ENCODE measurements at regions not wholly inside any gene's neighbourhood (a gene's known extent, or its start where the extent isn't known, plus 50 kb on each side); places are given as distances from the start of the nearest gene placed in this dataset.
"Not testable (repeated sequence)": the region's sequence is repeated elsewhere in the genome, so short reads cannot be mapped to it uniquely, and the experiment has no call there.

DNA sequence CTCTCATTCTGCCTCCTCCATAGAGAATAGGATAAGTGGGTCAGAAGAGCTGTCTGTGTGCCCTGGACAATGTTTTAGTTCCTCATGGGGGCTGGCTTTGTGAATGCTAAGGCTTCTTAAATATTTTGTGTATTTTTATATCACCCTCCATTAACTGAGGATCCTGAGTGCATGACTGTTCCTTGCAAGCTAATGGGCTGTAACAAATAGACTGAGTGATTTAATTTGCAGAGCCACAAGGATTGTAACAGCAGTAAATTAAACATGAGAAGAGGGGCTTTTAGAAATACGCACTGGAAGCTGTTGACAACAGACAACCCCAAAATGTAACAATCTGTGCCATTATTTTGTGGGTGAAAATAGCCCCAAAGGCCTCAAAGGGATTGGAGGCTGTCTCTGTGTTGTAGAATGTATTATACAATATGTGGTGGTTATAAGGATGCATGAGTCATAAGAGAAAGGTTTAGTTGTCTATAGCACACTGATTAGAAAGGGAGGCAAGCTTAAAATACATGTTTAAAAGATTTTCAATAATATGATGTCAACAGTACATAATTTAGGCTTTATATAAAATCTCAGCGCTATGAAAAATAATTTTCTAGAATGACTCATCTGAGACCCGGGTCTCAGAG lies 152.7 kb upstream of the ACTBL2 start:
- no peak for DNase-seq (ENCODE audit: low read depth, low spot score)

DNA sequence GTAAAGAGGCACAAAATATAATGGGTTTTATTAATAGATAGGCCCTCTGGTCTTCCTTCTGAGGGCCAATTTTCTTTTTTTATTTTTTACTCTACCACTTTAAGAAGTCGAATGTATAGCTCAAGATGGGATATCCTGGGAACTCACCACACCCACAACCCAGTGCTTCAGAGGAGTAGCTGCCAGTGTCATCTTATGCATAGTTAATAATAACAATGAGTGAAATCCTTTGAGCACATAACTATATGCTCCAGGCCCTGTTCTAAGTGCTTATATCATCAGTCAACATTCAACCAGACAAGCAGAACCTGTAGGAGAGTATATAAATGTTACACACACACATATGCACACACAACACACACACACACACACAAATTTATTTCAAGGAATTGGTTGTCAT lies 150.3 kb upstream of the ACTBL2 start:
- no peak for DNase-seq (ENCODE audit: low read depth, low spot score)

DNA sequence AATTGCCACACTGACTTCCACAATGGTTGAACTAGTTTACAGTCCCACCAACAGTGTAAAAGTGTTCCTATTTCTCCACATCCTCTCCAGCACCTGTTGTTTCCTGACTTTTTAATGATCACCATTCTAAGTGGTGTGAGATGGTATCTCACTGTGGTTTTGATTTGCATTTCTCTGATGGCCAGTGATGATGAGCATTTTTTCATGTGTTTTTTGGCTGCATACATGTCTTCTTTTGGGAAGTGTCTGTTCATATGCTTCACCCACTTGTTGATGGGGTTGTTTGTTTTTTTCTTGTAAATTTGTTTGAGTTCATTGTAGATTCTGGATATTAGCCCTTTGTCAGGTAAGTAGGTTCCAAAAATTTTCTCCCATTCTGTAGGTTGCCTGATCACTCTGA lies 148.5 kb upstream of the ACTBL2 start:
- DNase-seq (ENCODE audit: low read depth, low spot score): not testable (repeated sequence)

DNA sequence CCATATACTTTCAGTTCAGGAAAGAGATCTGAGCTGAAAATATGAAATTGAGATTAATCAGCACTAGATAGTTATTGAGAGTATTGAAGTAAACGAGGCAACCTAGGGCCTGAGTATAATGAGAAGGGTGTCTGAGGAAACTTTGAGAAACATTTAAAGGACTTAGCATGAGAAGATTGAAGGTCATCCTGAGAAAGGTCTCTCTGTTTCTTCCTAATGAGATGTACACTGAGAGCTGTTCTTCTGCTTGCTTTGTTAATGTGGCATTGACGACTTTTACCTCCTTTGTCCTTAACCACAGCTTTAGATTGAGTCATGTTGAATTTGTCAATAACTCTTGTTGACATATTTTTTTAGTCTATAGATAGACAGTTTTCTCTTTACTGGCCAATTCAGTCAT lies 145.1 kb upstream of the ACTBL2 start:
- DNase-seq (ENCODE audit: low read depth, low spot score): no peak

DNA sequence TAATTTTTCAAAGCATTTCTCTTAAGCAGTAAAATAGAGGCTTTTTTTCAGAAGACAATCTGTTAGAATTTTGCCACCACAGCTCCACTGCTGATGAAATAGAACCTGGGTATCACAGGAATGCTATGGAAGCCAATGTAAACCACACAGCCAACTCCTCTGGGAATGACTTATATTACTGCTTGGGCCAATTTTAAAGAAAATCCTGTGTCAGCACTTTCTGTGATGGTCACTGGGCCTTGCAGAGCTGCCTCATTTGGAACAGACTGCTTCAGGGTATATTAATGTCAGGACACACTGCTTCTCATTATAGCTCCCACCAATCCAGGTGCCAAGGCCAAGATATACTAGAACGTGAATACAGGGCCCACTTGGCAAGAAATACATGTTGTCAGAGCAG lies 144.1 kb upstream of the ACTBL2 start:
- DNase-seq (ENCODE audit: low read depth, low spot score): no peak

DNA sequence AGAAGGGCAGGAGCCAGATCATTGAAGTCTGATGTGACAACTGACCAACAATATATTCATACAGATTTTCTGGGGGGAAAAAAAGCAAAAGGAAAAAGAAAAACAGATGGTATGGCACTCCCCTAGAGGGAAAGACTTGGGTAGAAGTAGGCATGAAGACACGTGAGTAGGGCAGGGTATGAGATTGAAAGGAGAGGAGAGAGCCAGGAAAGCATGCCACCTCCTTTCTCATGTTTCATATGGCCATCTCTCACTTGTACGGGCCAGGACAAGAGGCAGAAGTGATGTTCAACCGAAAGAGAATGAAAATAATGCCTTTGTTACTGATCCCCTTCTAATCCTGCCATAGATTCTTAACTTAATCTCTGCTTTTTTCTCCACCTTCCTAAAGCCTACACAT lies 139.0 kb upstream of the ACTBL2 start:
- no peak for DNase-seq (ENCODE audit: low read depth, low spot score)

DNA sequence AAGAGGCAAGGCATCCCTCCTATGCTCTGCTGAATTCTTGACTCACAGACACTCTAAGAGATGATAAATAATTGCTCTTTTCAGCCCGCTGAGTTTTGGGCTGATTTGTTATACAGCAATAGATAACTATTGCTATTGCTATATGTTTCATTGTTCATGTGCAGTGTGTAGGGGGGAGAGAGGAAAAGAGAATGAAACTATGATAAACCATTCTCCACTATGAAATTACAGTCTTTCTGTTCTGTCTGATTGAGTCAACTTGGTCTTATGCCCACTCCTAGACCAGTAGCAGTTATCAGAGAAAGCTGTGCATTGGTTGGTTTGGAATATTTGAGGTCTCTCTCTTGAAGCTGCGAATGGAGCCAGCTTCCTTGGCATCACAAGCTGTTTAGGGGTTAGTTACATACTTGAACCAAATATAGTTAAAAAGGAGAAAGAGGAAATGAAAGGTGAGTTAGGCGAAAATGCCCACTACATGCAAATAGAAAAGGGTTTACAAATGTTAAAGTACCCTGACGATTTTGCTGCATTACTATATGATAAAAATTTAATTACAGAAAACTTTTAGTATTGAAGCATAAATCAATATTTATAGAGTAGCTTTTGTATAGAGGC lies 136.3 kb upstream of the ACTBL2 start:
- DNase-seq (ENCODE audit: low read depth, low spot score): no peak

DNA sequence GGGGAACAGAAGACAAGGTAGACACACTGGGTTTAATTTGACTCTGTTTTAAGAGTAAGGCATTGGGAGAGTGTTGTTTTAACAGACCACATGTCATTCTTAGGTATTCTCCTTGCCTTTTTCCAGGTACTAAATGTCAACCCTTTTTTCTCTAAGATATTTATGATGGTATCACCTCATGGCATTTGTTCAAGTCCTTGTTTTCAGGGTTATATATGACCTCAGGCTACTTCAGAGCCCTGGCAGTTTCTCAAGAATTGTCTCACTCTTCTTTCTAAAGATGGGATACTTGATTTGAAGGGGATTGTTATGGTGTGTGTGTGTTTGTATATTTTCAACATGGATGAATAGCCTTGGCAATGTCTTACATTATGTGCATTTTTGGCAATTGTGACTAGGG lies 131.1 kb upstream of the ACTBL2 start:
- no peak for DNase-seq (ENCODE audit: low read depth, low spot score)

DNA sequence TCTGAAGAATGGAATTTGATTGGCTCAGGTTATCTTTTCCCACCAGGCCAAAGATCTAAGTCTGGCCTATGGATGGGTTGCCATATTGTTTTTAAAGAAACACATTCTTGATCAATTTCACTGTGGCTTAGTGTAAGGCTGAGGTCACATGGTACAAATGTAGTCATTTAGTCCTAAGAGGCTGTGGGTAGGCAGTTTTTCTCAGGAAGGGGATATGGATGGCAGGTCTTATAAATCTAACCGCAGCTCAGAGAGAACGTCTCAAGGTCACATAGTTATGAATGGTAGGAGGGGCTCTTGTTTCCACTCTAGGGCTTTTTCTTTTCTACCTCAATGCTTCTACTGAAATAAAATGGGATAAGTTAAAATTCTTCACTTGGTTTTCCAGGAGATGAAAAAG lies 128.6 kb upstream of the ACTBL2 start:
- no peak for DNase-seq (ENCODE audit: low read depth, low spot score)

DNA sequence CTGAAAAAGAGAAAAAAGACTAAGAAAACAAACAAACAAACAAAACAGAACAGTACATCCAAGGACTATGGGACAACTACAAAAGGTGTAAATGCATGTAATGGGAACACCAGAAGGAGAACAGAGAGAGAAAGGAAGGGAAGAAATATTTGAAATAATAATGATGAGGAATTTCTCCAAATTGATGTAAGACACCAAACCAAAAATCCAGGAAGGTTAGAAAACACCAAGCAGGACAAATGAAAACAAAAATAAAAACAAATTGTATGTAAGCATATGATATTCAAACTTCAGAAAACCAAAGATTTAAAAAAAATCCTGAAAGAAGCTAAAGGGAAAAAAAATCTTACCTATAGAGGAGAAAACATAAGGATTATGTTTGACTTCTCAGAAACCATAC lies 125.9 kb upstream of the ACTBL2 start:
- no peak for DNase-seq (ENCODE audit: low read depth, low spot score)

DNA sequence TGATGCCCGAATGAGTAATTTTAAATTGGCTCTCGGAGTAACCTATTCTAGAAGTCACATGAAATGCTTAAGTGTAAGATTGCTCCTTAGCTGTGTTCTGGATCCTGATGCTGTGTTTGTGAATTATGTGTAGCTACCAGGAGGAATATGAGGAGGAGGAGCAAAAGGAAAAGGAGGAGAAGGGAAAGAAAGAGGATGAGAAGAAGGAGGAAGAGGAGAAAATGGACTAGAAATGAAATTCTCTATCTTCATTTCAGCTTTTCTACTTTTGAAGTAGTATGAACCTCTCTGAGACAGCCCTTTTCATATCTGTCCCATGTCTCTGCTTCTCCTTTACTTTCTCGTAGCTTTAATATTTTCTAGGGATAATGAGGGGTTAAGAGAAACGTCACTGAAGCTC lies 119.4 kb upstream of the ACTBL2 start:
- no peak for DNase-seq (ENCODE audit: low read depth, low spot score)

DNA sequence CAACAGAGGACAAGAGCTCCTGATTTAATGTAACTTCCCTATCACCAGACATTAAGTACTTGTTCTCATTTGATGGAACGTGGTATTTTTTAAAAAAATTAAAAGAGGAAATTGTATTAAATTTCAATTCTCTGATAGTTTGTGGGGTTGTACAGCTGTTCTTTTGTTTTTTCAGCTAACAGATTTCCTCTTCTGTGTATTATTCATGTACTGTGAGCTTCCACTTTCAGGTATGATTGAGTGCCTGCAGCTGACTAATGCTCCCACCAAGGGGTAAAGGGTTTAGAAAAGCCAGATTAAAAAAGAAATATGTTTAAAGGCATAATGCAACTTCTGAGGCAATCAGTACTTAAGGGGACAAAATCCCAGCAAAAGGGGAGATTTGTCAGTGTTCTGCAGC lies 117.7 kb upstream of the ACTBL2 start:
- DNase-seq (ENCODE audit: low read depth, low spot score): no peak

DNA sequence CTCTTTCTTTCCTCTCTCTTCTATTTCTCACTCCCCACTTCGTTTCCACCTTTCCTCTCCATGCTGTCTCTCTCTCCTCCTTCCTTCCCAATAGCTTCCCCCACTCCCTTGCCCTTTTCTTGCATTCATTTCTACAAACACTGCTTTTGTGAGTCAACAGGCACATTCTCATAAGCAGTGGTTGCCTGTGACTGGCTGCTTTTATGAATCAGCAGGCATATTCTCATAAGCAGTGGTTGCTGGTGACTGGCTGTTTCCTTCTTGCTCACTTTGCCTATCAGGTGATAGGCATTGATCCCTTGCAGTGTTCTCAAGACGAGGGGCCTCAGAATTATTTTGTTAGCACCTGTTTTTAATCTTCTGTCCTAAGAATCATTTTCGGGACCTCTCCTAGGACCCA lies 116.1 kb upstream of the ACTBL2 start:
- DNase-seq (ENCODE audit: low read depth, low spot score): no peak

DNA sequence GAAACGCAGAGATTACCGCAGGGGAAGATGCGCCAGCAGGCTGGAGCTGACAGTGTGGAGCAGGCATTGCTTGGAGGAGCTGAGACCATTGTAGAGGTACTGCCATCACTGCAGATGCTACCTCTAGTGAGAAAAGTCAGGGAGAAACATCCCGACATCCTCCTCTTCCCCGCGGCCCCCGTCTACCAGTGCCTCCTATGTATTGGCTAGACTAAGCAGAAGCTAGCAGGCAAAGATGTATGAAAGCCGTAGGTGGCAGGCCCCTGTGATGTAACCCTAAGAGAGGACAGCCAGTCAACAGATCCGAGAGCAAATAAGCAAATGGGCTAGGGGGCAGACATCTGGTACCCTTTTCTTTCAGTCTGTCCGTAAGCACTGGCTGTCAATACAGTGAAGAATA lies 115.5 kb upstream of the ACTBL2 start:
- DNase-seq (ENCODE audit: low read depth, low spot score): no peak

DNA sequence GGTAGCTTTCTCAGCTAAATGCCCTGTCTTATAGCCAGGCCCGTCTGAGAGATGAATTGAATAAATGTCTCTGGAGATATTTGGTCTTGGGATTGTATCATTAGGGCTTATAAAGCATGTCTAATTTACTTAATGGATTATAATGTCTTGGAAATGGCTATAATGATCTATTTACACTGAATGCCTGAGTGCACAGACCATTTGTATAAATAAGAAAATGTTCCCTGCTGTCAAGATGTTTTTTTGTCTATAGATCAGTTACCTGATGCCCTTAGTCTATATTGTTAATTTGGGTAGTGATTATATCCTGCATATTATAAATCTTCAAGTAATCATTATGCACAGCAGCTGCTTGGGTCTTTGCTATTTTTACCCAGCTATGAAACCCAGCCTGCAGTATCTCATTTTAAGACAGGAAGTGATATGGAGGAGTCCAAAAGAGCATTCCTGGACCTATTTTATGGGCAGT lies 112.9 kb upstream of the ACTBL2 start:
- no peak for DNase-seq (ENCODE audit: low read depth, low spot score)

DNA sequence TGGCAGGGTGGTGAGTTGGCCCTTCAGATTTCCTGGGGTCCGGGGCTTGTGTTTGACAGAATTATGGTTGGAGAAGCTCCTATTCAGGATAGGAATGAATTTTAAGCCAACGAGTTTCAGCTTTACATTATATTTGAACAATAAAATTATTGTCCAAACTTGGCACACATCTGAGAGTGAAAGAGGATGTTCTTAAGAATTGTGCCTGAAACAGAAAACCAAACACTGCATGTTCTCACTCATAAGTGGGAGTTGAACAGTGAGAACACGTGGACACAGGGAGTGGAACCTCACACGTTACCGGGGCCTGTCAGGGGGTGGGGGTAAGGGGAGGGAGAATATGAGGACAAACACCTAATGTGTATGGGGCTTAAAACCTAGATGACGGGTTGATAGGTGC lies 111.8 kb upstream of the ACTBL2 start:
- DNase-seq (ENCODE audit: low read depth, low spot score): no peak

DNA sequence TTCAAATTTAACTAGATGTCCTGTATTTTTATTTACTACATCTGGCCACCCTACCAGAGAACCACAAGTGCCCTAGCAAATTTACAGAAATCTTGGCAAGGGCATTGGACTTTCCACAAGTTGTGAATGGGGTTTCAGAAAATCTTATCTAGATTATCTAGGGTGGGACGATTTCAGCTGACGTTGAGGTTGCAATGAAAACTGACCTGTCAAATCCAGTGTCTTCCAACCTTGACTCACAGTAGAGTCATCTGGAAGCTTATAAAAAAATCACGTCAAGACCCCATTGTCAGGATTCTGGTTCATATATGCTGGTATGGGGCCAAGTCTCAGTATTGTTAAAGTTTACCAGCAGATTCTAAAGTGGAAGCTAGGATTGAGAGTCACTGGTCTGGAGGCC lies 109.6 kb upstream of the ACTBL2 start:
- DNase-seq (ENCODE audit: low read depth, low spot score): no peak

DNA sequence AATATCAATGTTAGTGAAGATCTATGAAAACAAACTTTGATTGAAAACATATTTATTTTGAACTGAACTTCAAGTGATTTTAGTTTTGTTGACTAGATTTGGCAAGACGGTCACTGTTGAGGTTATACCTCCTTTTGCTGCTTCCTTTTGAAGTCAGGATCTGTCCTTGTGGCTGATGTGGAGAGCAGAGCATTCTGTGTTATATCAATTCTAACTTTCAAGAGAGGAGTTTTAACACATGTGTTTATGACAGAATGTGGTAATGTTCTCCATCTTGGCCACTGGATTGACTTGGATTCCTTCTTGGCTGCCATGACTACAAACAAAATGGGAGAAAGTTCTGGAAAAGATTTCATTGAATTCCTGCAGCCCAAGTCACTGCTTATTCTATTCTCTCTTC lies 104.0 kb upstream of the ACTBL2 start:
- no peak for DNase-seq (ENCODE audit: low read depth, low spot score)

DNA sequence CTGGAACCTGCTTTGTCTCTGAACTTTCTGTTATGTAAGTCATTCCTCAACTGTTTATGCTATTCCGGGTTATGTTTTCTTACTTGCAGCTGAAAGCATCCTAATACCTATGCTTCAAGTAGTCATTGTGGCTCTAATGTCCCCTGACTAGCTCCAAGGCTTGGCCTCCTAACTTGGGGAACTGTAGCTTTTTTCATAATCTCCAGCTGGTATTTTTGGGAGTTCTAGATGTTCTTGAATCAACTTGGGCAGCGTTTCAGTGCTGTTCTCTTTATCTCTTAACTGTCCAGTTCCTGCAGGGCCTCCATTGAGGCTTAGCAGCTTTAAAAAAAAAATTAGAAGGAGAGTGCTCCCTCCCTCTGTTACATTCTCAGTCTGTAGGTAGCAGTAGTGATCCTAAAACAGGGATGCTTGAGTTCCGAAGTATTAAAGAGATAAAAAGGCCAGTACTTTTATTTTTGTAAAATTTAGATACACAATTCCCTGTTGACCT lies 100.0 kb upstream of the ACTBL2 start:
- DNase-seq (ENCODE audit: low read depth, low spot score): no peak

DNA sequence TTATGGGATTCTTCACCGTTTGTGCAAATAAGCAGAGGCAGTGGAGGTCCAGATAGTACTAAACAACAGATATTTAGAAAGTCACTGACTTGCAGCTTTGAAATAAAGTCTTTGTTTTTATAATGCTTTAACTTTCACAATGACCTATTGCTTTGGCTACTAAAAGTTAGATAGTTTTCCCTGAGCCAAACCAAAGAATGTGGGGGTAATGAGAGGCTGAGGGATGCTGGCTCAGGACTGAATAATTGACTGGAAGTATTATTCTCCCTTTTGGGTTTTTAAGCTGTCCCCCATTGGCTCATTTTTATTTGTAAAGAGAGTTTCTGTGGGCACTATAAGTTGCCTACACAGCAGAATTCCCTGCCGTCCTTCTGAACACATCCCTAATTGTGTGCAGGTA lies 99.2 kb upstream of the ACTBL2 start:
- no peak for DNase-seq (ENCODE audit: low read depth, low spot score)

DNA sequence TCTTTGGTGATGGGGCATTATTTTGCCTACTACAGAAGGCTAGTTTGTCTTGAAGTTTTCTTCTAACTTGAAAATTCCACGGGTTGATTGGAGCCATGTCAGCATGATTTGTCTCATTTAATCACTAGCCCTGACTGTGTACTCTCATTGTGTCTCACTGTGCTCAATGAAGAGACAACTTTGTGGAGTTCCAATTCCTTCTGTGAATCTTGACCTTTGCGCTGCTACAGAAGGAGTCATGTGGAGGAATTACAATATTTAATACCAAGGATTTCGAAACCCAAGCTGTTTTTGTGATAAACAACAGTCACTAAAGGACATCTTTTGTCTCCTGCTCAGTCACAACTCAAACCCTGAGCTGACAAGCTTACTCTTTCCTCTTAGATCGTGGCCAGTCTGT lies 98.6 kb upstream of the ACTBL2 start:
- DNase-seq (ENCODE audit: low read depth, low spot score): no peak

DNA sequence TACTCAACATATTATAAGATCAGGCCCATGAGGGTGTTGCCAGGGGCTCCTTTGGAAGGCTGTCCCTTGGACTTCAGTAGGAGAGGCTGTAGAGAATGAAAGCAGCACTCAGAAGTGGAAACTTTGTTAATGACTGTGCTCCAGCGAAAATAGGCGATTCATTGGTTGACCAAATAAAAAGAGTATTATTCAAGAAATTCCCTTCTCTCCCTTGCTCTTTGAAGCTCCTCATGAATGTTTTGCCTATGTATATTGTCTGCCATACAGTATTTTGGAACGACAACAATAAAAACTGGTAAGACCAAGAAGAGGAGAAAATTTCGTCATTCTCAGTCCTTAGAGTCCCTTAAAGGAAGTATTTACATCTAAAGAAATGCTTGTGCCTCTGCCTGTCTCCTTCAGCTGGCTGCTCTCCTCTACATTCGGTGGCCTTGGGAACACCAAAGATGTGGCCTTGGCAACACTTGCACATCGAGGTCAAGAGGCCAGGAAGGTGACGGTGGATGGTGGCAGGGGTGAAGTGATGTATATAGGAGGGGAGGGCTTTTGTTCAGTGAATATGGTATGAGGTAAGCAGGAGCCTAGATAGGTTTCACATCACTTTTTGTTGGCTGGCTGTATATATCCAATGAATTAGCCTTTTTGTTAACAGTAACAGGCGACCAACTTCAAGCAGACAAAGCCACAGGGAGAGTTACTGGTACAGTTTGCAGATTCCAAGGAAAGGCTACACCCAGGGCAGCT lies 95.0 kb upstream of the ACTBL2 start:
- DNase-seq (ENCODE audit: low read depth, low spot score): no peak

DNA sequence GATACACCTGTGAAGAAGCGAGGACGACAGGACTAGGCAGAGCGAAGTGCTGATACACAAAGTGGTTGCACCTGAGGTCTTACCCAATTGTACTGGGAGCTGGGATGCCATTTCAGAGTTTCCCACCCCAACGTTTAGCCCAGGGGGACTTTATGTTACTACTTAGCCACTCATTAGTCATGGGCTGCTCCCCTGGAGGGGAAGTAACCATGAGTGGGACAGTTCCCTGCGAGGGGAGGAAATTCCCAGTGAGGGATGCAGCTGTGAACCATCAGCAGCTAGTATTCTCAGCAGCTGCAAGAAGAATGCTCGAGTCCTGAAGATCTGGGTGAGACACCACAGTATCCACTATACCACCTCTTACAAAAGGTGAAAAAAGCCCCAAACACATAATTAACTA lies 93.7 kb upstream of the ACTBL2 start:
- DNase-seq (ENCODE audit: low read depth, low spot score): no peak

Data from ELF-1 (cell line).